Sciatic nerve (tissue), 2 donors: ENCODE measurements at regions not wholly inside any gene's neighbourhood (a gene's known extent, or its start where the extent isn't known, plus 50 kb on each side); places are given as distances from the start of the nearest gene placed in this dataset.

ENCODE experiments used
- ATAC-seq: fragments of 200-7000 bp; cut with Tn5 transposase; one replicate; pipeline ENCODE4 v1.9.1; 2020; ENCODE audit warnings: mild to moderate bottlenecking, moderate library complexity
- DNase-seq: peaks from one replicate; pipeline ENCODE4 v3.0.0-alpha.2; 2020; ENCODE audit warnings: low spot score
- intact Hi-C: fragments of 100-400 bp; cut with DNase I; formaldehyde crosslinking; loops from one replicate; pipeline ENCODE4 v1.14.2; 2022
- donor health status: DM: no; HTN: no; CAD: no.
- donor health status: DM: no; HTN: no; CAD: no.

- DNase-seq (peak; percentile 37), ATAC-seq (no peak)
- intact Hi-C loops: no loop called here
Measured at GRCh38 chr22:25364281-25364680, 144.8 kb downstream of the CRYBB2 start.

GRCh38 chr22:25364736-25365241, 145.3 kb downstream of the CRYBB2 start:
- DNase-seq: peak; percentile 50
- intact Hi-C loops: no loop called here
- ATAC-seq: no peak

- DNase-seq (no peak), ATAC-seq (peak; percentile 35)
- intact Hi-C loops: no loop called here
Measured at GRCh38 chr22:25365491-25366261, 146.2 kb downstream of the CRYBB2 start.

GRCh38 chr22:25366408-25366807, 147.0 kb downstream of the CRYBB2 start:
- no peak for ATAC-seq
- DNase-seq: no peak
- intact Hi-C loops: no loop called here

- DNase-seq: no peak
- ATAC-seq: no peak
- intact Hi-C loops: no loop called here
Measured at GRCh38 chr22:25366876-25367466, 147.5 kb downstream of the CRYBB2 start.

GRCh38 chr22:25367756-25368155, 148.3 kb downstream of the CRYBB2 start:
- no peak for DNase-seq
- intact Hi-C loops: no loop called here
- ATAC-seq: no peak

- ATAC-seq (no peak), DNase-seq (no peak)
- intact Hi-C loops: no loop called here
Measured at GRCh38 chr22:25368271-25368670, 148.8 kb downstream of the CRYBB2 start.

- intact Hi-C loops: no loop called here
- DNase-seq (no peak), ATAC-seq (no peak)
Measured at GRCh38 chr22:25369041-25369440, 149.6 kb downstream of the CRYBB2 start.

GRCh38 chr22:25370322-25370721, 150.9 kb downstream of the CRYBB2 start:
- ATAC-seq (no peak), DNase-seq (no peak)
- intact Hi-C loops: no loop called here

- DNase-seq: no peak
- no peak for ATAC-seq
- intact Hi-C loops: no loop called here
Measured at GRCh38 chr22:25372000-25372595, 152.7 kb downstream of the CRYBB2 start.

- ATAC-seq: no peak
- intact Hi-C loops: no loop called here
Measured at GRCh38 chr22:25373961-25374360, 154.5 kb downstream of the CRYBB2 start.

GRCh38 chr22:25374869-25375268, 155.4 kb downstream of the CRYBB2 start:
- no peak for DNase-seq
- intact Hi-C loops: no loop called here
- no peak for ATAC-seq

More at GRCh38 chr22:25373961-25374360, 154.5 kb downstream of the CRYBB2 start:
- DNase-seq: no peak

- DNase-seq (no peak), ATAC-seq (no peak)
- intact Hi-C loops: no loop called here
Measured at GRCh38 chr22:25375683-25376082, 156.2 kb downstream of the CRYBB2 start.

- DNase-seq (no peak), ATAC-seq (no peak)
- intact Hi-C loops: no loop called here
Measured at GRCh38 chr22:25377699-25378098, 158.3 kb downstream of the CRYBB2 start.

- ATAC-seq (no peak), DNase-seq (no peak)
- intact Hi-C loops: no loop called here
Measured at GRCh38 chr22:25380122-25380747, 160.8 kb downstream of the CRYBB2 start.

- ATAC-seq (no peak), DNase-seq (no peak)
- intact Hi-C loops: no loop called here
Measured at GRCh38 chr22:25382762-25383161, 163.3 kb downstream of the CRYBB2 start.

GRCh38 chr22:25383278-25383820, 163.9 kb downstream of the CRYBB2 start:
- ATAC-seq: no peak
- DNase-seq: no peak
- intact Hi-C loops: no loop called here

- DNase-seq (no peak), ATAC-seq (no peak)
- intact Hi-C loops: no loop called here
Measured at GRCh38 chr22:25383892-25384291, 164.5 kb downstream of the CRYBB2 start.

- no peak for ATAC-seq
- intact Hi-C loops: no loop called here
Measured at GRCh38 chr22:25386538-25386884, 167.1 kb downstream of the CRYBB2 start.

GRCh38 chr22:25388415-25388814, 169.0 kb downstream of the CRYBB2 start:
- intact Hi-C loops: no loop called here
- ATAC-seq (no peak), DNase-seq (no peak)

More at GRCh38 chr22:25386538-25386884, 167.1 kb downstream of the CRYBB2 start:
- DNase-seq: no peak
